Adipocyte (in vitro differentiated cells): ENCODE measurements at regions not wholly inside any gene's neighbourhood (a gene's known extent, or its start where the extent isn't known, plus 50 kb on each side); places are given as distances from the start of the nearest gene placed in this dataset.

ENCODE experiments used
- DNase-seq: peaks from one replicate; pipeline ENCODE4 v3.0.0-alpha.2; 2015; ENCODE audit warnings: low read depth
- H3K27me3 ChIP-seq: replicated peaks from 2 replicates; pipeline ENCODE4 v1.7.0; 2013; ENCODE audit warnings: mild to moderate bottlenecking, low read length, moderate library complexity; ENCODE audit not compliant: control insufficient read depth, insufficient read depth
- H3K36me3 ChIP-seq: 2 replicates; pipeline ENCODE4 v1.7.0; 2013; ENCODE audit warnings: low read length, mild to moderate bottlenecking, moderate library complexity; ENCODE audit not compliant: control insufficient read depth, insufficient read depth, severe bottlenecking
- H3K4me1 ChIP-seq: 2 replicates; pipeline ENCODE4 v1.7.0; 2013; ENCODE audit warnings: mild to moderate bottlenecking, low read length, moderate library complexity; ENCODE audit not compliant: control insufficient read depth, insufficient read depth
- H3K4me3 ChIP-seq: 2 replicates; pipeline ENCODE4 v1.7.0; 2013; ENCODE audit warnings: mild to moderate bottlenecking, low read length, moderate library complexity
- H3K9ac ChIP-seq: 2 replicates; pipeline ENCODE4 v1.7.0; 2013; ENCODE audit warnings: mild to moderate bottlenecking, low read length, moderate library complexity
- H3K9me3 ChIP-seq: 2 replicates; pipeline ENCODE4 v1.7.0; 2013; ENCODE audit warnings: mild to moderate bottlenecking, low read length, moderate library complexity; ENCODE audit not compliant: control insufficient read depth

GRCh38 chrX:138929926-138930582, 218.5 kb upstream of the FGF13 start:
- H3K9me3 ChIP-seq = no peaks in the 10 kb centered on the region
- no peak overlapping the region for H3K9ac ChIP-seq
- no peak overlapping the region for H3K4me3 ChIP-seq
- no peaks in the 10 kb centered on the region for H3K36me3 ChIP-seq
- H3K4me1 ChIP-seq = peaks cover 11% of the 10 kb centered on the region
- no peak for DNase-seq
- no peaks in the 10 kb centered on the region for H3K27me3 ChIP-seq

DNA sequence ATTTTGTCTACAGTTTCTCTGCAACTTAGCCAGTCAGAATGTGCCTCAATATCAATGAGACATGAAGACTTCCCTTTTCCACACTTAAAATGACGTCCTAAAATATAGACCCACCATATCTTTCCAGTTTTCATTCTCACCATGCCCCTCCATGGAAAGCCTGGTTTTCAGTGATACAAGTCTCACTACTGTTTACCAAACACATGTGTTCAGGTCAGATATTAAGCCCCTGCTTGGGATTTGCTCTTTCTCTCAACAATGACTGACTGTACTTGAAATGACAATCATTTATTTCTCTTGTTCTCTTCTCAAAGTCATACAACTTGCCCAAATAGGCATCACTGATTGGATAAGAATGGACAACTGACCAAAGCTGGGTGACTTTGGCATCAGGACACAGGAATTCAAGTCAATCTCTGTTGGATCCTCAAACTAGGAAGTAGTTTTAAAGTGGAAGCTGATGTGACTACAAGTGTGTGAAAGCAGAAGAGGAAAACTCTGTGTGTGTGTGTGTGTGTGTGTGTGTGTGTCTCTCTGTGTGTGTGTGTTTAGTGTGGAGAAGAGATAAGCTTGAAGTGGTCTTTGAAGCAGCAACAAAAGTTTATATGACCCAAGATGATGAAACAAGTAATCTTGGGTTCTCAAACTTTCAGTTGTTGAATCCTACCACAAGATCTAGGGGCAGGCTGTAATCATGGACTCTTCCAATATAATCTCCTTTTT, 217.4 kb upstream of the FGF13 start:
- Histone ChIP-seq H3K4me1 (peaks cover 17% of the 10 kb centered on the region), H3K27me3 (no peaks in the 10 kb centered on the region), H3K36me3 (no peaks in the 10 kb centered on the region), H3K4me3 (no peak overlapping the region), H3K9me3 (no peaks in the 10 kb centered on the region), H3K9ac (no peak overlapping the region)
- no peak for DNase-seq

DNA sequence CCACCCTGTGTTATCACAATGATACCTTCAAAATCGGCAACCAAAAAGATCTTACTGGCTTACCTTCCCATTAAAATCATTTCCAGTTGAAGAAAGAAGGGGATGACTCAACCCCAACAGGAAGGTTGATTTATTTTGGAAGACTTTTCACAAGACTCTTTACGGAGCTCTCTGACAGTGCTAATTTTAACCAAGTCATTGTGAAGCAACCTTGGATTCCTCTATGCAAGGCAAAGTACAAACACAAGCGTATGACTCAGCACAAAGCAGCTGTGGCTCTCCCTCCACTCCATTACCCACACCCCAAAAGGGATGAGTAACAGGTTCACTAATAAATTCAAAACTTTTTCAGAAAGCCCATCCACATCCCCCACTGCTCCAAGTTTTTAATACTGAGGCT, 213.8 kb upstream of the FGF13 start:
- DNase-seq = no peak
- H3K36me3 ChIP-seq = no peaks in the 10 kb centered on the region
- no peak overlapping the region for H3K9ac ChIP-seq
- H3K4me1 ChIP-seq = peaks cover 21% of the 10 kb centered on the region
- H3K9me3 ChIP-seq = no peaks in the 10 kb centered on the region
- H3K27me3 ChIP-seq = no peaks in the 10 kb centered on the region
- no peak overlapping the region for H3K4me3 ChIP-seq

DNA sequence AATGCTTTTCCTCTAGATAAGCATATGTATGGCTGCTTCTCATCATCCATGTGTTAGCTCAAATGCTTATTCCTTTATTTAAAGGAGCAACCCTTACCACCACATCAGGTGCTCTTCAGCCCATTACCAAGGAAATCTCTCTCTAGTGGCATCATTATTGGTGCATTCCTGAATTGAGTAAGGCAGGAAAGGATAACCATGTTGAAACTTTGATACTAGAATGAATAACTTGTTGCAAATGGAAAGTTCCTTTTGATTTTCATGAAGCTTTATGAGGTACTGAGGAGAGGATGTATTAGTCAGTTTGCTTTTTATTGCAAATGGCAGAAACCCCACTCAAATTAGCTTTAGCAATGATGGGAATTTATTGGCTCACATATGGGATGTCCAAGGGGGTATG, 212.3 kb upstream of the FGF13 start:
- Histone ChIP-seq H3K4me3 (no peak overlapping the region), H3K4me1 (peaks cover 21% of the 10 kb centered on the region), H3K9ac (no peak overlapping the region), H3K36me3 (no peaks in the 10 kb centered on the region), H3K27me3 (no peaks in the 10 kb centered on the region), H3K9me3 (no peaks in the 10 kb centered on the region)
- no peak for DNase-seq

- no peak overlapping the region for H3K4me3 ChIP-seq
- H3K9ac ChIP-seq = no peak overlapping the region
- H3K36me3 ChIP-seq = no peaks in the 10 kb centered on the region
- H3K9me3 ChIP-seq = no peaks in the 10 kb centered on the region
- no peak for DNase-seq
- no peaks in the 10 kb centered on the region for H3K27me3 ChIP-seq
- peaks cover 29% of the 10 kb centered on the region for H3K4me1 ChIP-seq
Measured at GRCh38 chrX:138921031-138921430, 209.5 kb upstream of the FGF13 start.

DNA sequence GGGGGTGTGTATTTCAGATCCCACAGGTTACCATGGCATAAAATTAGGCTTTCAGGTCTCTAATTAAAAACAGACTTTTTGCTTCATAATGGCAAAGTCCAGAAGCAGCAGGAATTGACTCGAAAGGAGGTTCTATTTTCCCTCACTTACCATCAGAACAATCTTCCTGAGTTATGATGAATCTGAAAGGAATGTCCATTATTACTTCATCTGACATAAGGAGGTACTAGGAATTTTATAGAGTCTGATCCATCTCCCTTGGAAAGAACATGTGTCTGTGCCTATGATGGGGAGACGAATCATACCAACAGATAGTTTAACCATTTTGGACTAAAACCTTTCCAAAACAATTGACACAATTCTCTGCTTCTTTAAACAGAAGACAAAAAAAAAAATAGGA, 206.3 kb upstream of the FGF13 start:
- no peak overlapping the region for H3K9ac ChIP-seq
- H3K4me1 ChIP-seq = peaks cover 10% of the 10 kb centered on the region
- H3K36me3 ChIP-seq = no peaks in the 10 kb centered on the region
- no peak overlapping the region for H3K4me3 ChIP-seq
- H3K9me3 ChIP-seq = no peaks in the 10 kb centered on the region
- H3K27me3 ChIP-seq = no peaks in the 10 kb centered on the region
- no peak for DNase-seq

DNA sequence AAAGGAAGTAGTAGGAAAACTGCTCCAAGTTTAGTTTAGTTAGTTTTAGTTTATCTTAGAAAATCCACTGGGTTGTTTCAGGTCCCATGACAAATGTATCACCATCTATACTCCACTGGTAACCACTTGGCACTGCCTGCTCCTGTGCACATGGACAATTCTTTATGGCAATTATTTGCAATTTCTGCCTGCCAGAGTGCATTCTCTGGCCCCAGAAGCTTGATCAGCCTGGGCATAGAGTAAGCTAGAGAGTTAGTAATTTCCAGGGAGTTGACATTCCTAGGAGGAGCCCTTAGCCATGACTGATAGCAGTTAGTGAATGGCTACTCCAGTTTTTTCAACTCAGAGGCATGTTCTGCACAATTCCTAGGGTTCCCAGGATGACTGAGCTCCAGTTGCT, 203.2 kb upstream of the FGF13 start:
- DNase-seq = no peak
- H3K36me3 ChIP-seq = no peaks in the 10 kb centered on the region
- peaks cover 10% of the 10 kb centered on the region for H3K4me1 ChIP-seq
- H3K9me3 ChIP-seq = no peaks in the 10 kb centered on the region
- H3K4me3 ChIP-seq = no peak overlapping the region
- H3K27me3 ChIP-seq = no peaks in the 10 kb centered on the region
- no peak overlapping the region for H3K9ac ChIP-seq

GRCh38 chrX:138908577-138908976, 197.1 kb upstream of the FGF13 start:
- Histone ChIP-seq H3K9ac (no peak overlapping the region), H3K9me3 (no peaks in the 10 kb centered on the region), H3K4me1 (peaks cover 3% of the 10 kb centered on the region), H3K4me3 (no peak overlapping the region), H3K36me3 (no peaks in the 10 kb centered on the region), H3K27me3 (peaks cover 5% of the 10 kb centered on the region)
- DNase-seq = no peak

GRCh38 chrX:138897621-138898492, 186.3 kb upstream of the FGF13 start:
- H3K27me3 ChIP-seq = peaks cover 5% of the 10 kb centered on the region
- no peaks in the 10 kb centered on the region for H3K36me3 ChIP-seq
- H3K4me3 ChIP-seq = no peak overlapping the region
- no peak overlapping the region for H3K9ac ChIP-seq
- H3K9me3 ChIP-seq = no peaks in the 10 kb centered on the region
- H3K4me1 ChIP-seq = no peaks in the 10 kb centered on the region
- DNase-seq = no peak

DNA sequence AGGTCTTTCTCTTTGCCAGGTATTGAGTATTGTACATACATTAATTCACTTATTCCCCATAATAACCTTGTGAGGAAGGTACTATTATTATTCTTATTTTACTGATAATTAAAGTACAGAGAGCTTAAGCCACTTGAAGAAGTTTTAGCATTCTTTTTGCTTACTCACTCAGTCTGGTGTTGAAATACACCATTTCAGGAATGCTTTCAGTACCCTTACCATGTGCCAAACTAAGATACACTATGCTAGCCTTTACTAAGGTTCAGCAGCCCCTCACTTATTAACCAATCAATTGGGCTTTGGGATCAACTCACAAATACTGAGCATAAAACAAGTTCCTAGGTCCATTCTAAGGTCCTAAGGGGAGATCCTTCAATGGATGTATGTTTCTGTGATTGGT, 179.0 kb upstream of the FGF13 start:
- Histone ChIP-seq H3K9ac (no peak overlapping the region), H3K9me3 (no peaks in the 10 kb centered on the region), H3K27me3 (no peaks in the 10 kb centered on the region), H3K36me3 (no peaks in the 10 kb centered on the region), H3K4me3 (no peak overlapping the region), H3K4me1 (peaks cover 7% of the 10 kb centered on the region)
- no peak for DNase-seq

DNA sequence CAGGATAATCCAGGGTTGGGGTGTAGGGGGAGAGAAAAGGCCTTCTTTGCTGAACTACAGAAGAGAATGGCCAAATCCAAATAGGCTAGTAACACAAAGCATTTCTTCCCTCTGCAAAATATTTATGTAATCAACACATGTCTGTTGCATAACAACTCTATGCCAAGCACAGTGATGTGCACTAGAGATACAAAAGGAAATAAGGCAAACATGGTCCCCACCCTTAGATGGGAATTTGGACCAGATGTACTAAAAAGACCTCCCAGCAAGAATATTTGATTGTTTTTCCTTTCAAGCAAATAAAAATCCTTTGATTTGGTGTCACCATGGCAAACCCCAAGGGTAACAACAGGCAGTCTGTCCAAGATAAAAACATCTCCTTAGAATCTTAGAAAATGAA, 177.6 kb upstream of the FGF13 start:
- Histone ChIP-seq H3K9ac (no peak overlapping the region), H3K9me3 (no peaks in the 10 kb centered on the region), H3K36me3 (no peaks in the 10 kb centered on the region), H3K27me3 (no peaks in the 10 kb centered on the region), H3K4me1 (peaks cover 7% of the 10 kb centered on the region), H3K4me3 (no peak overlapping the region)
- DNase-seq = no peak
